ENCODE measurements at regions not wholly inside any gene's neighbourhood (a gene's known extent, or its start where the extent isn't known, plus 50 kb on each side); places are given as distances from the start of the nearest gene placed in this dataset.

GRCh38 chr3:86774082-86774691, 216.8 kb downstream of the VGLL3 start:
- TF ChIP-seq CTCF (IDR thresholded peaks at IDR 0.05) = peak in 4 of 5 experiments; percentile 46 to 60 (median 54)
- no peak for TF ChIP-seq POLR2A (IDR thresholded peaks at IDR 0.05)
